Lower leg skin (tissue), 3 donors: ENCODE measurements at regions not wholly inside any gene's neighbourhood (a gene's known extent, or its start where the extent isn't known, plus 50 kb on each side); places are given as distances from the start of the nearest gene placed in this dataset.

Experiments
- POLR2A ChIP-seq, 2 donors: fragments of 450-650 bp; IDR thresholded peaks; one replicate each; pipeline ENCODE4 v1.6.1; 2016 to 2017; ENCODE audit warnings: antibody characterized with exemption in 2 of 2, mild to moderate bottlenecking in 1 of 2, moderate library complexity in 1 of 2
- TF ChIP-seq, protein P1 (sequence below), 3 donors: fragments of 450-650 bp; IDR thresholded peaks; one replicate each; pipeline ENCODE4 v1.5.1; 2016; ENCODE audit warnings: antibody characterized with exemption in 3 of 3, mild to moderate bottlenecking in 3 of 3, moderate library complexity in 2 of 3

DNA sequence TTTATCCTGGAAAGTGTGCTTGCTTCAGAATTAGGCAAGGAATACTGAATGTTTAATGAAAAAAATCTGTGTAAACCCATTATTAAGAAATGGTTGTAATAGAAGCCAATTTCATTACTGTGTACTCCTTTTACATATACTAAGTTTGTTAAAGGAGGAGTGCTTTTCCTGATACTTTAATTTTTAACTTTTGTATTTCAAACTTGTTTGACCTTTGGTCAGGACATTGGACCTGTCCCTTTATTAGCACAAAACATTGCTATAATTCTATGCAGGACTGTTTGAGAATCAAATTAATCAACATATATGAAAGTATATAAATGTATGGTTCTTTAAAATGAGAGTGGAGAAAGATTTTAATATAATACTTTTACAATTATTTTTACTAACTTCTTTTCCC, 659.6 kb downstream of the TMTC2 start:
- no peak for TF ChIP-seq POLR2A (IDR thresholded peaks at IDR 0.05)
- TF ChIP-seq, protein P1, sequence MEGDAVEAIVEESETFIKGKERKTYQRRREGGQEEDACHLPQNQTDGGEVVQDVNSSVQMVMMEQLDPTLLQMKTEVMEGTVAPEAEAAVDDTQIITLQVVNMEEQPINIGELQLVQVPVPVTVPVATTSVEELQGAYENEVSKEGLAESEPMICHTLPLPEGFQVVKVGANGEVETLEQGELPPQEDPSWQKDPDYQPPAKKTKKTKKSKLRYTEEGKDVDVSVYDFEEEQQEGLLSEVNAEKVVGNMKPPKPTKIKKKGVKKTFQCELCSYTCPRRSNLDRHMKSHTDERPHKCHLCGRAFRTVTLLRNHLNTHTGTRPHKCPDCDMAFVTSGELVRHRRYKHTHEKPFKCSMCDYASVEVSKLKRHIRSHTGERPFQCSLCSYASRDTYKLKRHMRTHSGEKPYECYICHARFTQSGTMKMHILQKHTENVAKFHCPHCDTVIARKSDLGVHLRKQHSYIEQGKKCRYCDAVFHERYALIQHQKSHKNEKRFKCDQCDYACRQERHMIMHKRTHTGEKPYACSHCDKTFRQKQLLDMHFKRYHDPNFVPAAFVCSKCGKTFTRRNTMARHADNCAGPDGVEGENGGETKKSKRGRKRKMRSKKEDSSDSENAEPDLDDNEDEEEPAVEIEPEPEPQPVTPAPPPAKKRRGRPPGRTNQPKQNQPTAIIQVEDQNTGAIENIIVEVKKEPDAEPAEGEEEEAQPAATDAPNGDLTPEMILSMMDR (IDR thresholded peaks at IDR 0.05), result no peak
